Vagina (tissue), 2 donors: ENCODE measurements at regions not wholly inside any gene's neighbourhood (a gene's known extent, or its start where the extent isn't known, plus 50 kb on each side); places are given as distances from the start of the nearest gene placed in this dataset.

Experiments used
- POLR2A ChIP-seq, 2 donors: fragments of 450-650 bp; IDR thresholded peaks; one replicate each; pipeline ENCODE4 v1.6.1; 2017; ENCODE audit warnings: antibody characterized with exemption in 2 of 2, mild to moderate bottlenecking in 2 of 2, moderate library complexity in 2 of 2
- POLR2AphosphoS5 ChIP-seq, 2 donors: sonication (generic); formaldehyde crosslinking; IDR thresholded peaks; one replicate each; pipeline ENCODE4 v1.9.0; 2017; ENCODE audit warnings: antibody characterized with exemption in 2 of 2, mild to moderate bottlenecking in 2 of 2, low read depth in 1 of 2; ENCODE audit not compliant: insufficient read depth in 1 of 2
- TF ChIP-seq, protein P1 (sequence below), 3 experiments: fragments of 450-650 bp in 2 of 3; fragments of 200-600 bp in 1 of 3; sonication (generic) in 1 of 3; IDR thresholded peaks; one replicate each; pipeline ENCODE4 v1.5.1; 2017 to 2019; ENCODE audit warnings: antibody characterized with exemption in 3 of 3, mild to moderate bottlenecking in 2 of 3, moderate library complexity in 2 of 3

DNA sequence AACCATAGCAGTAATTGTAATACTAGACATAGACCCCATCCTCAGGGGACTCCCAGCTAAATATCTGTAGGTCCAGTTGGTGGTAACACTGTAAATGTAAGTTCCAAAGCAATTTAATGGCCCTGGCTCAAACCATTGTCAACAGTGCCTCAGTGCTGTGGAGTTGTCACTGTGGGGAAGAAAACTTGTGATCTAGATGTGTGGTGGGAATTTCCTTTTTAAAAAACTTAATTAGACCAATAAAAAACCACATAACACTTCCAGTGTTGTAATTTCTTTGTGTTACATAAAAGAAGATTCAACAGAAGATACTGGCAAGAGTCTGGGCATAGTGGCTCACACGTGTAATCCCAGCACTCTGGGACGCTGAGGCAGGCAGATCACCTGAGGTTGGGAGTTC, 138.6 kb upstream of the UMPS start:
- TF ChIP-seq, protein P1, sequence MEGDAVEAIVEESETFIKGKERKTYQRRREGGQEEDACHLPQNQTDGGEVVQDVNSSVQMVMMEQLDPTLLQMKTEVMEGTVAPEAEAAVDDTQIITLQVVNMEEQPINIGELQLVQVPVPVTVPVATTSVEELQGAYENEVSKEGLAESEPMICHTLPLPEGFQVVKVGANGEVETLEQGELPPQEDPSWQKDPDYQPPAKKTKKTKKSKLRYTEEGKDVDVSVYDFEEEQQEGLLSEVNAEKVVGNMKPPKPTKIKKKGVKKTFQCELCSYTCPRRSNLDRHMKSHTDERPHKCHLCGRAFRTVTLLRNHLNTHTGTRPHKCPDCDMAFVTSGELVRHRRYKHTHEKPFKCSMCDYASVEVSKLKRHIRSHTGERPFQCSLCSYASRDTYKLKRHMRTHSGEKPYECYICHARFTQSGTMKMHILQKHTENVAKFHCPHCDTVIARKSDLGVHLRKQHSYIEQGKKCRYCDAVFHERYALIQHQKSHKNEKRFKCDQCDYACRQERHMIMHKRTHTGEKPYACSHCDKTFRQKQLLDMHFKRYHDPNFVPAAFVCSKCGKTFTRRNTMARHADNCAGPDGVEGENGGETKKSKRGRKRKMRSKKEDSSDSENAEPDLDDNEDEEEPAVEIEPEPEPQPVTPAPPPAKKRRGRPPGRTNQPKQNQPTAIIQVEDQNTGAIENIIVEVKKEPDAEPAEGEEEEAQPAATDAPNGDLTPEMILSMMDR (IDR thresholded peaks at IDR 0.05) = no peak
- TF ChIP-seq POLR2AphosphoS5 (IDR thresholded peaks at IDR 0.05; ENCODE audit: insufficient read depth in 1 of 2, low read depth in 1 of 2) (no peak), POLR2A (IDR thresholded peaks at IDR 0.05) (no peak)
